Left lobe of liver (tissue), 2 donors: ENCODE measurements at regions not wholly inside any gene's neighbourhood (a gene's known extent, or its start where the extent isn't known, plus 50 kb on each side); places are given as distances from the start of the nearest gene placed in this dataset.
"Not testable (repeated sequence)": the region's sequence is repeated elsewhere in the genome, so short reads cannot be mapped to it uniquely, and the experiment has no call there.

Experiments
- ATAC-seq: fragments of 200-7000 bp; cut with Tn5 transposase; one replicate; pipeline ENCODE4 v1.9.1; 2020; ENCODE audit warnings: mild to moderate bottlenecking, moderate library complexity
- DNase-seq: peaks from one replicate; pipeline ENCODE4 v3.0.0-alpha.2; 2020; ENCODE audit warnings: low spot score
- donor health status: DM: no; HTN: no; CAD: no; lungs with moderate emphysema.
- donor health status: DM: no; HTN: yes; CAD: no.

GRCh38 chr16:29262725-29263124 lies 143.8 kb downstream of the NPIPB11 start:
- not testable (repeated sequence) for DNase-seq, ATAC-seq

- ATAC-seq = peak; percentile 69
- peak; percentile 86 for DNase-seq
Measured at GRCh38 chr16:29261427-29262248, 144.9 kb downstream of the NPIPB11 start.

GRCh38 chr16:29260683-29261426 lies 145.7 kb downstream of the NPIPB11 start:
- not testable (repeated sequence) for DNase-seq
- peak; percentile 26 for ATAC-seq

- DNase-seq (peak; percentile 68), ATAC-seq (peak; percentile 47)
Measured at GRCh38 chr16:29259635-29260457, 146.7 kb downstream of the NPIPB11 start.

- peak; percentile 33 for ATAC-seq
- DNase-seq = not testable (repeated sequence)
Measured at GRCh38 chr16:29258946-29259634, 147.4 kb downstream of the NPIPB11 start.

GRCh38 chr16:29257419-29258336 lies 148.8 kb downstream of the NPIPB11 start:
- not testable (repeated sequence) for DNase-seq
- ATAC-seq = peak; percentile 35

- DNase-seq = no peak
- no peak for ATAC-seq
Measured at GRCh38 chr16:29256501-29256981, 150.0 kb downstream of the NPIPB11 start.

GRCh38 chr16:29255957-29256356 lies 150.6 kb downstream of the NPIPB11 start:
- ATAC-seq = not testable (repeated sequence)

GRCh38 chr16:29255496-29255796 lies 151.1 kb downstream of the NPIPB11 start:
- DNase-seq = not testable (repeated sequence)

More at GRCh38 chr16:29255957-29256356, 150.6 kb downstream of the NPIPB11 start:
- not testable (repeated sequence) for DNase-seq

GRCh38 chr16:29254676-29255495 lies 151.6 kb downstream of the NPIPB11 start:
- no peak for ATAC-seq
- no peak for DNase-seq

More at GRCh38 chr16:29255496-29255796, 151.1 kb downstream of the NPIPB11 start:
- ATAC-seq = not testable (repeated sequence)

GRCh38 chr16:29253716-29254590 lies 152.6 kb downstream of the NPIPB11 start:
- ATAC-seq, DNase-seq: not testable (repeated sequence)

GRCh38 chr16:29253066-29253590 lies 153.4 kb downstream of the NPIPB11 start:
- DNase-seq, ATAC-seq: not testable (repeated sequence)

- not testable (repeated sequence) for ATAC-seq, DNase-seq
Measured at GRCh38 chr16:29252311-29252710, 154.2 kb downstream of the NPIPB11 start.

- not testable (repeated sequence) for ATAC-seq, DNase-seq
Measured at GRCh38 chr16:29251571-29252011, 154.9 kb downstream of the NPIPB11 start.

- not testable (repeated sequence) for ATAC-seq
Measured at GRCh38 chr16:29250923-29251434, 155.5 kb downstream of the NPIPB11 start.

GRCh38 chr16:29250469-29250868 lies 156.0 kb downstream of the NPIPB11 start:
- DNase-seq, ATAC-seq: not testable (repeated sequence)

More at GRCh38 chr16:29250923-29251434, 155.5 kb downstream of the NPIPB11 start:
- DNase-seq = not testable (repeated sequence)
